ENCODE measurements at regions not wholly inside any gene's neighbourhood (a gene's known extent, or its start where the extent isn't known, plus 50 kb on each side); places are given as distances from the start of the nearest gene placed in this dataset.
A peak's percentile ranks its signal among the peaks of the same experiment; 100 is the strongest.

DNA sequence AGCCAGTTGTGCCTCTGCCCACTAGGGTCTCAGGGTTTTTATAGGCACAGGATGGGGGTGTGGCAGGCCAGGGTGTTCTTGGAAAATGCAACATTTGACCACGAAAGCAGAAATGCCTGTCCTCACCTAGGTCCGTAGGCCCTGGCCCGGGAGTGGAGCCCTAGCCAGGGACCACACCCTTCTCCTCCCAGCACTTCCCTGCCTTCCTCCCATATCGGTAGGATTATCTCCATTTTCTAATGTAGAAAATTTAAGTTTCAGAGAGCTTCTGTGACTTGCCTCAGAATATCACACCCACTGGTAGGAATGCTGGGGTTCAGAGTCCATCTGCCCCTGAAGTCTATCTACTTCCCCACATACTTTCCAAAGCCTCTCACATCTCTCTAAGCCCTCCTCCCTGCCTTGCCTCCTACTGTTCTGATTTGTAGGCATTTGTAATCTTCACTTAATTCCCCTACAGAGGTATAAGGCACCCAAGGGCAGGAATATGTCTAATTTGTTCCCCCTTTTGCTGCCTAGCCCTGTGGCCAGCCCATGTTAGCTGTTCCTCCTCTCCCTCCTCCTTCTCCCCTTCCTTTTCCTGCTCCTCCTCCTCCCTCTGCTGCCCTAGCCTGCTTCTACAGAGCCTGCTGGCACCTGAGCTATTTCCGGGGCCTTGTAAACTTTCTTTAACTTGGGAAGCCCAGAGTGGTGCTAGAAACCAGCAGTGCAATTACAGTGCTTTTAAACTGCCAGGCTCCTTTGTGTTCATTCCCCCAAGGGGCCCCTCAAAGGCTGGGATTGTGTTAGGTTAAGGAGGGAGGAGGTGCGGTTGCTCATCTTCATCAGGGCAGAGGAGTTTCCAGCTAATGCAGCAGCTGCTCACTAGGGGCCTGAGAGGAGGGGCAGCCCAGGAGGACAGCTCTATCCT lies 71.1 kb downstream of the MRPL46 start:
- Histone ChIP-seq H3K56ac (replicated peaks; ENCODE audit: insufficient read length, low read depth, low read length) (no peak overlapping the region), H3K23ac (ENCODE audit: insufficient read length) (no peak overlapping the region), H4K91ac (replicated peaks; ENCODE audit: insufficient read length, low read length) (no peak overlapping the region), H3K14ac (ENCODE audit: insufficient read length) (no peak overlapping the region), H2AK5ac (ENCODE audit: low read depth, low read length) (no peak overlapping the region), H3K4ac (replicated peaks; ENCODE audit: insufficient read length, low read depth, low read length) (no peak overlapping the region), H3K4me2 (ENCODE audit: insufficient read depth in 1 of 2, low read depth in 2 of 2, low read length in 2 of 2) (no peak overlapping the region), H4K8ac (ENCODE audit: extremely low read depth, insufficient read depth, low read length) (no peak overlapping the region), H2AFZ (ENCODE audit: low read length) (peak overlapping the region; percentile 87), H4K20me1 (replicated peaks in 1 of 2; ENCODE audit: control insufficient read depth in 1 of 2, insufficient read depth in 2 of 2, low read length in 2 of 2) (no peaks in the 10 kb centered on the region), H3K23me2 (ENCODE audit: low read depth, low read length) (no peaks in the 10 kb centered on the region), H3K4me3 (ENCODE audit: extremely low read depth in 1 of 4, insufficient read depth in 2 of 4, low read depth in 3 of 4, low read length in 4 of 4) (no peak overlapping the region), H3K27me3 (replicated peaks in 1 of 4; ENCODE audit: control insufficient read depth in 3 of 4, extremely low read depth in 1 of 4, insufficient read depth in 3 of 4, low read length in 3 of 4) (no peaks in the 10 kb centered on the region; a peak in 1 of 7 replicates), H3K27ac (ENCODE audit: low read depth, low read length) (no peak overlapping the region), H3K79me2 (ENCODE audit: control insufficient read depth in 1 of 2, insufficient read depth in 2 of 2, low read length in 2 of 2) (no peaks in the 10 kb centered on the region), H2BK20ac (ENCODE audit: low read length) (no peak overlapping the region), H3K9ac (replicated peaks in 1 of 4; ENCODE audit: extremely low read depth in 1 of 4, low read depth in 3 of 4, low read length in 3 of 4) (no peak overlapping the region; a peak in 2 of 7 replicates), H3K36me3 (ENCODE audit: control insufficient read depth in 2 of 4, insufficient read depth in 4 of 4, low read length in 3 of 4) (no peaks in the 10 kb centered on the region), H3K18ac (ENCODE audit: extremely low read depth, low read length) (no peak overlapping the region), H3K79me1 (ENCODE audit: low read depth, low read length) (no peaks in the 10 kb centered on the region), H2BK12ac (ENCODE audit: low read depth, low read length) (no peak overlapping the region), H3K9me3 (ENCODE audit: insufficient read depth in 2 of 2, low read depth in 1 of 2, low read length in 1 of 2) (no peaks in the 10 kb centered on the region), H2BK120ac (replicated peaks; ENCODE audit: low read depth, low read length) (no peak overlapping the region), H2BK15ac (ENCODE audit: low read length) (no peak overlapping the region), H3K4me1 (replicated peaks in 1 of 4; ENCODE audit: control insufficient read depth in 3 of 4, insufficient read depth in 4 of 4, low read length in 3 of 4) (peaks cover 0 to 5% (median 3%) of the 10 kb centered on the region in 4 experiments; a peak in 3 of 7 replicates), H4K5ac (ENCODE audit: insufficient read length, low read depth, low read length) (no peak overlapping the region), H2BK5ac (ENCODE audit: low read depth, low read length) (no peak overlapping the region)
- FAIRE-seq = no peak
- WGBS, 2 experiments (ENCODE audit: extremely low coverage in 1 of 2, insufficient coverage in 1 of 2, insufficient read length in 1 of 2, insufficient replicate concordance in 2 of 2, low coverage in 1 of 2, low lambda C conversion rate in 2 of 2, missing lambda C conversion rate in 1 of 2) = 81% methylated on average over 6 of the region's 6 CpGs; no CpG with 5 or more reads in 1 of the 2 experiments
- TF ChIP-seq SP1 (IDR thresholded peaks at IDR 0.05; ENCODE audit: low read depth, low read length) (no peak), ASH2L (IDR thresholded peaks at IDR 0.05; ENCODE audit: low read length) (peak; percentile 44), HDAC6 (IDR thresholded peaks at IDR 0.05; ENCODE audit: low read depth, low read length) (no peak)
- no peak for DNase-seq (ENCODE audit: low read depth in 1 of 2, low spot score in 2 of 2)
- ChIA-PET CTCF (ENCODE audit: partially characterized antibody) (interaction anchor here (1.3 to 4.9 kb wide), 6 partner anchors 12 to 219 kb away, joined by 3 to 21 read pairs (median 4); no protein-coding TSS in a partner anchor), POLR2A (ENCODE audit: partially characterized antibody) (interaction anchor here (0.6 to 1.3 kb wide), 2 partner anchors 8 to 14 kb away, joined by 3 read pairs; no protein-coding TSS in a partner anchor)
